Choroid plexus epithelial cell (primary cell): ENCODE measurements at regions not wholly inside any gene's neighbourhood (a gene's known extent, or its start where the extent isn't known, plus 50 kb on each side); places are given as distances from the start of the nearest gene placed in this dataset.

Experiments
- DNase-seq: peaks from one replicate; pipeline ENCODE4 v3.0.0-alpha.2; 2010; ENCODE audit warnings: low read depth
- H3K4me3 ChIP-seq: 2 replicates; pipeline ENCODE4 v1.5.1; 2011; ENCODE audit warnings: low read depth, mild to moderate bottlenecking, control low read depth, low read length, moderate library complexity
- TF ChIP-seq, protein P1 (sequence below): conservative IDR thresholded peaks from 2 replicates; pipeline ENCODE4 v1.5.1; 2011; ENCODE audit warnings: low read depth, mild to moderate bottlenecking, control low read depth, inconsistent platforms, low read length, moderate library complexity

DNA sequence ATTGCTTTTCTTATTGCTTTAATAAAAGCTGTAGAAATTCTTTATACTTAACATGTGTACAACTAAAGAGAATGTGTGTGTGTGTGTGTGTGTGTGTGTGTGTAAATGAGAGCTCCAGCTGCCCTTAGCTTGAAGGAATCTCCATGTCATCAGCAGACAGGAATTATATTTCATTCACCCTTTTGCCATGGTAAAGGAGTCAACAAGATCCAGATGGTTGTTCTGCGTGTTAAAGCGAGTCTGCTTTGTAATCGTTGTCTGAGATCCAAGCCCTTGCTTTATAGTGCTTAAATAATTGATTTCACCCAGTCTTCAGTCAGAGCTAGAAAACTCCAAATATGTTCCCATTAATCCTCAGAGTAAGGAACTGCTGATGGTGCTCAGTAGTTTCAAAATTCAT, 285.5 kb downstream of the PDGFC start:
- peak; percentile 97 for DNase-seq
- TF ChIP-seq, protein P1, sequence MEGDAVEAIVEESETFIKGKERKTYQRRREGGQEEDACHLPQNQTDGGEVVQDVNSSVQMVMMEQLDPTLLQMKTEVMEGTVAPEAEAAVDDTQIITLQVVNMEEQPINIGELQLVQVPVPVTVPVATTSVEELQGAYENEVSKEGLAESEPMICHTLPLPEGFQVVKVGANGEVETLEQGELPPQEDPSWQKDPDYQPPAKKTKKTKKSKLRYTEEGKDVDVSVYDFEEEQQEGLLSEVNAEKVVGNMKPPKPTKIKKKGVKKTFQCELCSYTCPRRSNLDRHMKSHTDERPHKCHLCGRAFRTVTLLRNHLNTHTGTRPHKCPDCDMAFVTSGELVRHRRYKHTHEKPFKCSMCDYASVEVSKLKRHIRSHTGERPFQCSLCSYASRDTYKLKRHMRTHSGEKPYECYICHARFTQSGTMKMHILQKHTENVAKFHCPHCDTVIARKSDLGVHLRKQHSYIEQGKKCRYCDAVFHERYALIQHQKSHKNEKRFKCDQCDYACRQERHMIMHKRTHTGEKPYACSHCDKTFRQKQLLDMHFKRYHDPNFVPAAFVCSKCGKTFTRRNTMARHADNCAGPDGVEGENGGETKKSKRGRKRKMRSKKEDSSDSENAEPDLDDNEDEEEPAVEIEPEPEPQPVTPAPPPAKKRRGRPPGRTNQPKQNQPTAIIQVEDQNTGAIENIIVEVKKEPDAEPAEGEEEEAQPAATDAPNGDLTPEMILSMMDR: no peak
- H3K4me3 ChIP-seq: no peak overlapping the region

DNA sequence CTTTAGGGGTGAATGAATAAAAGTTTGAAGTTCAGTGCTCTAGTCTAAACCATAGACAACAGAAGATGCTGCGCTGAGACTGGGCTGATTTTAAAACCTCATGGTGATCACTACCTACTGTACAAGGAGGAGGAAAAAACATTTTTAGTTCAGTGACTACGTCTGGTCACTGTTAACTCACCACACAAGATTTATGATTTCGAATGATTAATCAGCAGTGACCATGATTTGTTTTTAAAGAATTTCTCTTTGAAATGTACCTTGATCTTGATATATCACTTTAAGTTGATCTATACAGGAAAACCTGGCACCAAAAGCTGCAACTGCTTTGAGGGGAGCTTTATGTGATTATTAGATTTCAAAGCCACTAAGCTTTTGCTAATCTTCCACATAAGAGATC, 286.3 kb downstream of the PDGFC start:
- TF ChIP-seq, protein P1: no peak
- no peak overlapping the region for H3K4me3 ChIP-seq
- DNase-seq: no peak

DNA sequence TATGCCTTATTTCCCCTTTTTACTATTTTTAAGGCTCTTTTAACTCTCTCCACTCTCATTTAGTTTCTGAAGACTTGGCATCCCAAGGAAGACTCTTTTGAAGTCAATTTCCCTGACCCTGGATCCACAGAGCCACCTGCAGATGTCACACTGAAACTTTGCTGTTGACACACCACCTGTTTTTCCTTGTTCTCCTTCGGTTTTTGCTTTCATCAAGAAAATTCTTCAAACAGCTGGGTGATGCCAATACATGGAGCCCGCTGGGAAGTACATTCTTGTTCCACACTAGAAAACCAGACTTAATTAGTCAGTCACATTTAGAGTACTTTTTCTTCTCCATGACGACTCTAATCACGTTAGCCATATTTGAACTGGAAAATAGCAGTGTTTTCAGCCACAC, 293.9 kb downstream of the PDGFC start:
- DNase-seq: no peak
- H3K4me3 ChIP-seq: no peak overlapping the region
- TF ChIP-seq, protein P1: no peak

- TF ChIP-seq, protein P1: peak; percentile 63
- peak; percentile 71 for DNase-seq
- no peak overlapping the region for H3K4me3 ChIP-seq
Measured at GRCh38 chr4:156677131-156677531, 294.5 kb downstream of the PDGFC start.

- no peak overlapping the region for H3K4me3 ChIP-seq
- TF ChIP-seq, protein P1: no peak
- no peak for DNase-seq
Measured at GRCh38 chr4:156676116-156676851, 295.3 kb downstream of the PDGFC start.

DNA sequence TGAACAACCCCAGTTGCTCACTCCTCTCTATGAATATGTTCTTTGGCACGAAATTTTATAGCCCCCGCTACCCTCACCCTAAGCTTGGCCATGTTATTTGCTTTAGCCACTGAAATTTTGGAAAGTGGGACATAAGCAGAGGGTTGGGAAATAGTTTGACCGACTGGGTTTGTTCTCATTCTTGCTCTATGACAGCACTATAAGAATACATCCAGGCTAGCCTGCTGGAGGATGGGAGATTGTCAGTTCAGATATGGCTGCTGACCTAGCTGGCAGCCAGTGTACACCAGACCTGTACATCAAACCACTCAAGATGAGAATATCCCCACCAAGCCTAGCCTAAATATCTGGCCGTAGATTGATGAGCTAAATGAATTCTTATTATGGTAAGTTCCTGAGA, 298.1 kb downstream of the PDGFC start:
- no peak overlapping the region for H3K4me3 ChIP-seq
- TF ChIP-seq, protein P1: no peak
- peak; percentile 51 for DNase-seq
